DND-41 (cell line): ENCODE measurements at regions not wholly inside any gene's neighbourhood (a gene's known extent, or its start where the extent isn't known, plus 50 kb on each side); places are given as distances from the start of the nearest gene placed in this dataset.
"Not testable (repeated sequence)": the region's sequence is repeated elsewhere in the genome, so short reads cannot be mapped to it uniquely, and the experiment has no call there.

Experiments used
- EZH2 ChIP-seq: IDR thresholded peaks from 3 replicates; pipeline ENCODE4 v1.6.1; 2012; ENCODE audit warnings: borderline replicate concordance, low read depth, mild to moderate bottlenecking, moderate library complexity, low read length, inconsistent platforms; ENCODE audit not compliant: severe bottlenecking
- TF ChIP-seq, protein P1 (sequence below): IDR thresholded peaks from 2 replicates; pipeline ENCODE4 v1.5.1; 2012; ENCODE audit warnings: borderline replicate concordance, low read length, moderate library complexity, mild to moderate bottlenecking; ENCODE audit not compliant: poor library complexity, severe bottlenecking; ENCODE audit errors: extremely low read depth

DNA sequence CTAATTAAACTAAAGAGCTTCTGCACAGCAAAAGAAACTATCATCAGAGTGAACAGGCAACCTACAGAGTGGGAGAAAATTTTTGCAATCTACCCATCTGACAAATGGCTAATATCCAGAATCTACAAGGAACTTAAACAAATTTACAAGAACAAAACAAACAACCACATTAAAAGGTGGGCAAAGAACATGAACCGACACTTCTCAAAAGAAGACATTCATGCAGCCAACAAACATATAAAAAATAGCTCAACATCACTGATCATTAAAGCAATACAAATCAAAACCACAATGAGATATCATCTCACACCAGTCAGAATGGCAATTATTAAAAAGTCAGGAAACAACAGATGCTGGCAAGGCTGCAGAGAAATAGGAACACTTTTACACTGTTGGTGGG, 84.6 kb upstream of the PARP8 start:
- TF ChIP-seq, protein P1, sequence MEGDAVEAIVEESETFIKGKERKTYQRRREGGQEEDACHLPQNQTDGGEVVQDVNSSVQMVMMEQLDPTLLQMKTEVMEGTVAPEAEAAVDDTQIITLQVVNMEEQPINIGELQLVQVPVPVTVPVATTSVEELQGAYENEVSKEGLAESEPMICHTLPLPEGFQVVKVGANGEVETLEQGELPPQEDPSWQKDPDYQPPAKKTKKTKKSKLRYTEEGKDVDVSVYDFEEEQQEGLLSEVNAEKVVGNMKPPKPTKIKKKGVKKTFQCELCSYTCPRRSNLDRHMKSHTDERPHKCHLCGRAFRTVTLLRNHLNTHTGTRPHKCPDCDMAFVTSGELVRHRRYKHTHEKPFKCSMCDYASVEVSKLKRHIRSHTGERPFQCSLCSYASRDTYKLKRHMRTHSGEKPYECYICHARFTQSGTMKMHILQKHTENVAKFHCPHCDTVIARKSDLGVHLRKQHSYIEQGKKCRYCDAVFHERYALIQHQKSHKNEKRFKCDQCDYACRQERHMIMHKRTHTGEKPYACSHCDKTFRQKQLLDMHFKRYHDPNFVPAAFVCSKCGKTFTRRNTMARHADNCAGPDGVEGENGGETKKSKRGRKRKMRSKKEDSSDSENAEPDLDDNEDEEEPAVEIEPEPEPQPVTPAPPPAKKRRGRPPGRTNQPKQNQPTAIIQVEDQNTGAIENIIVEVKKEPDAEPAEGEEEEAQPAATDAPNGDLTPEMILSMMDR, result not testable (repeated sequence)
- TF ChIP-seq EZH2, result not testable (repeated sequence)
